ENCODE measurements at regions not wholly inside any gene's neighbourhood (a gene's known extent, or its start where the extent isn't known, plus 50 kb on each side); places are given as distances from the start of the nearest gene placed in this dataset.
"Not testable (repeated sequence)": the region's sequence is repeated elsewhere in the genome, so short reads cannot be mapped to it uniquely, and the experiment has no call there.

GRCh38 chr7:17559388-17559787 is 260.9 kb downstream of the AHR start:
- DNase-seq = no peak

- DNase-seq = no peak
Measured at GRCh38 chr7:17560516-17560915, 262.1 kb downstream of the AHR start.

- DNase-seq = no peak
Measured at GRCh38 chr7:17560966-17561365, 262.5 kb downstream of the AHR start.

- no peak for DNase-seq
Measured at GRCh38 chr7:17564678-17565212, 266.3 kb downstream of the AHR start.

- no peak for DNase-seq
Measured at GRCh38 chr7:17580141-17580540, 281.7 kb downstream of the AHR start.

- DNase-seq = no peak
Measured at GRCh38 chr7:17580856-17581255, 282.4 kb downstream of the AHR start.

GRCh38 chr7:17581301-17581700 is 282.8 kb downstream of the AHR start:
- DNase-seq = no peak

GRCh38 chr7:17582696-17583095 is 284.2 kb downstream of the AHR start:
- DNase-seq = not testable (repeated sequence)

GRCh38 chr7:17583786-17584185 is 285.3 kb downstream of the AHR start:
- no peak for DNase-seq

- no peak for DNase-seq
Measured at GRCh38 chr7:17584822-17585221, 286.4 kb downstream of the AHR start.

GRCh38 chr7:17586711-17587110 is 288.3 kb downstream of the AHR start:
- DNase-seq = no peak

- no peak for DNase-seq
Measured at GRCh38 chr7:17588730-17589129, 290.3 kb downstream of the AHR start.

GRCh38 chr7:17589671-17590070 is 291.2 kb downstream of the AHR start:
- DNase-seq = no peak

GRCh38 chr7:17590221-17590620 is 291.8 kb downstream of the AHR start:
- no peak for DNase-seq

- DNase-seq = no peak
Measured at GRCh38 chr7:17593819-17594419, 295.5 kb downstream of the AHR start.

GRCh38 chr7:17595546-17595945 is 297.1 kb downstream of the AHR start:
- no peak for DNase-seq

GRCh38 chr7:17598305-17598704 is 299.9 kb downstream of the AHR start:
- DNase-seq = no peak

GRCh38 chr7:17598846-17599245 is 300.4 kb downstream of the AHR start:
- no peak for DNase-seq

- no peak for DNase-seq
Measured at GRCh38 chr7:17599733-17600339, 301.4 kb downstream of the AHR start.

GRCh38 chr7:17600340-17600752 is 301.9 kb downstream of the AHR start:
- DNase-seq = no peak

- DNase-seq = no peak
Measured at GRCh38 chr7:17601921-17602320, 303.5 kb downstream of the AHR start.

- no peak for DNase-seq
Measured at GRCh38 chr7:17608114-17608833, 309.8 kb downstream of the AHR start.

GRCh38 chr7:17611611-17612010 is 313.2 kb downstream of the AHR start:
- DNase-seq = no peak
